ENCODE measurements at regions not wholly inside any gene's neighbourhood (a gene's known extent, or its start where the extent isn't known, plus 50 kb on each side); places are given as distances from the start of the nearest gene placed in this dataset.

DNA sequence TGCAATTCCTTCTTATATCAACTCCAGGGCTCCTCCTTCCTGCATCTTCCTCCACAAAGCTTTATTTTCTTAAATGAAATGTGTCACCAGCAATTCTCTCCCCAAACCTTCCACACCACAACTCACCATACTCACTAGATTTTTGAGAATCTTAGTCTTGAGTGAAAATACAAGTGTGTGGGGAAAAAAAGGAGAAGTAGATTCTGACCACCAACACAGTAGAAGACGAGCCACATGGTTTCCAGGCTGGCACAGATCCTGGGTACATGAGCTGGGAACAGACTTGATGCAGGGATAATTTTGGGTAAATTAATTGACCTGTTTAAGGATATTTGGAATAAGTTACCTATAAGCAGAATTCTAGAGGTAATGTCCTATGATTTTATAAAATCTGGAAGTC, 72.8 kb upstream of the KCNJ15 start:
- FAIRE-seq (no peak), DNase-seq (ENCODE audit: insufficient read length, low spot score) (no peak)
- TF ChIP-seq, protein P1, sequence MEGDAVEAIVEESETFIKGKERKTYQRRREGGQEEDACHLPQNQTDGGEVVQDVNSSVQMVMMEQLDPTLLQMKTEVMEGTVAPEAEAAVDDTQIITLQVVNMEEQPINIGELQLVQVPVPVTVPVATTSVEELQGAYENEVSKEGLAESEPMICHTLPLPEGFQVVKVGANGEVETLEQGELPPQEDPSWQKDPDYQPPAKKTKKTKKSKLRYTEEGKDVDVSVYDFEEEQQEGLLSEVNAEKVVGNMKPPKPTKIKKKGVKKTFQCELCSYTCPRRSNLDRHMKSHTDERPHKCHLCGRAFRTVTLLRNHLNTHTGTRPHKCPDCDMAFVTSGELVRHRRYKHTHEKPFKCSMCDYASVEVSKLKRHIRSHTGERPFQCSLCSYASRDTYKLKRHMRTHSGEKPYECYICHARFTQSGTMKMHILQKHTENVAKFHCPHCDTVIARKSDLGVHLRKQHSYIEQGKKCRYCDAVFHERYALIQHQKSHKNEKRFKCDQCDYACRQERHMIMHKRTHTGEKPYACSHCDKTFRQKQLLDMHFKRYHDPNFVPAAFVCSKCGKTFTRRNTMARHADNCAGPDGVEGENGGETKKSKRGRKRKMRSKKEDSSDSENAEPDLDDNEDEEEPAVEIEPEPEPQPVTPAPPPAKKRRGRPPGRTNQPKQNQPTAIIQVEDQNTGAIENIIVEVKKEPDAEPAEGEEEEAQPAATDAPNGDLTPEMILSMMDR (IDR thresholded peaks at IDR 0.05; ENCODE audit: insufficient read depth, missing control alignments) = no peak

DNA sequence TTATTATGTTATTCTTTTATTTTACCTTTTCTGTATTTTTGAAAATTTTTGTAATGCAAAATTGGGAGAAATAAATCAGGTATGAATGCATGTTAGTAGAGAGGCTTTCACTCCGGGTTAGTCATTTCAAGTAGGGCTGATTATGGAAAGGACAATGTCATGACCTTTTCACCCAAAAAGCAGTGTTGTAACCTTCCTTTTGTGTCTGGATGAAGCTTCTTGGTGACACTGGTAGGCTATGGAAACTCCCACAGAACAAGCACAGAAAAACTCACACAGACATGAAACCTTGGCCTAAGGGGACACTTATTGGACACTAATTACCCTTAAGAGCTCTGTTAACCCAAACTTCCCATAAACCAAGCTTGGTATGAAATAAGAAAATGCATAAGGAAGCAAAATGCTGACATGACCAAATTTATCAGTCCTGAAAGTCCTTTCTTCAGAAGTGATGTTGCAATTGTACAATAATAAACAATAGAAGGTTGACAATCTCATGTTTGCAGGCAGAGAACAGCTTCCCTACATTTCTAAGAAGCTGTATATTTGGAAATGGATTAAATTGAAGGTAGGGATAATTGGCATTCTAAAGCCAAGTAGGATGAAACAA, 70.0 kb upstream of the KCNJ15 start:
- DNase-seq (ENCODE audit: insufficient read length, low spot score) = no peak
- TF ChIP-seq, protein P1 (IDR thresholded peaks at IDR 0.05; ENCODE audit: insufficient read depth, missing control alignments) = no peak
- FAIRE-seq = no peak

DNA sequence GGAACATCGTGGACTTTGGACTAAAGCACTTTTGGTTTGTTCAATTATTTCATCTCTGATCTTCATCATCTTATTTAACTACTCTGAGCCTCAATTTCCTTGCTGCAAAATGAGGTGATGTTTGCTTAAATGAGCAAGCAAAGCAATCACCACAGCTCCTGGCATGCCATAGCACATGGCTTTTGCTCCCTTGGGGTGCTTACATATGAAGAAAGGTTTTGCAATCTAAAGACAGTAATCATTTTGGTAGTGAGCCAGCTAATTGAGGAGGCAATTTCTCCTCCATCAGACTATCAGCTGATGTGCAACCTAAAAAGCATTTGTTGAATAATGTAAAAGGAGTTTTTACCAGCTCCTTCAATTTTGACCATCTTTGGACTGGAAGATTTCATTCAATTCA, 68.8 kb upstream of the KCNJ15 start:
- TF ChIP-seq, protein P1 (IDR thresholded peaks at IDR 0.05; ENCODE audit: insufficient read depth, missing control alignments) = no peak
- FAIRE-seq (no peak), DNase-seq (ENCODE audit: insufficient read length, low spot score) (no peak)

DNA sequence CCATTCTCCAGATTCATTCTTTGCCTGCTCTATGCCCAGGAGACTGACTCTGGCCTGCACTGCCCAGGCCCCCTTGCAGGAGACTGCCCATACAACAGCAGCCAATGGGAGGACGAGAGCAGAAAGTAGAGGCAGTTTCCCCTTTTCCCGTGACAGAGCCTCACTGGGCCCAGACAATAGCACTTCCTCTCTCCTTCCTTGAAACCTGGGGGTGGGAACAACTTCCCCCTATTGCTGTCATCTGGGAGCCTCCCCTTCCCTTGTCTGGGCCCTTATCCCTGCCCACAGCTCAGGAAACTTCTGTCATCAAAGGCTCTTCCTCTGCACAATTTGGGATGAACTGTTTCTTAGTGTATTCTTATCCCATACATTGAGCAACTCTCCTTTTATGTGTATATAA, 60.8 kb upstream of the KCNJ15 start:
- no peak for DNase-seq (ENCODE audit: insufficient read length, low spot score)
- TF ChIP-seq, protein P1 (IDR thresholded peaks at IDR 0.05; ENCODE audit: insufficient read depth, missing control alignments) = no peak

DNA sequence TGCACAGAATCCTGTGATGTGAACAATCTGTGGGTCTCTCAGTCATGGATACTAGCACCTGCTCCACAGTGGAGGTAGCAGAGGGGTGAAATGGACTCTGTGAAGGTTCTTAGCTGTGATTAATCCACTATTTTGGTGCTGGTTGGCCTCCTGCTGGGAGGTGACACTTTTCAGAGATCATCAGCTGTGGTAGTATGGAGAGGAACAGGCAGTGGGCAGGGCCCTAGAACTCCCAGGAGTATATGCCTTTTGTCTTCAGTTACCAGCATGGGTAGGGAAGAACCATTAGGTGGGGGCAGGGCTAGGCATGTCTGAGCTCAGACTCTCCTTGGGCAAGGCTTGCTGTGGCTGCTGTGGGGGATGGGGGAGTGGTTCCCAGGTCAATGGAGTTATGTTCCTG, 54.0 kb upstream of the KCNJ15 start:
- TF ChIP-seq, protein P1 (IDR thresholded peaks at IDR 0.05; ENCODE audit: insufficient read depth, missing control alignments) = no peak

More for the DNA sequence above, 60.8 kb upstream of the KCNJ15 start:
- FAIRE-seq = no peak

DNA sequence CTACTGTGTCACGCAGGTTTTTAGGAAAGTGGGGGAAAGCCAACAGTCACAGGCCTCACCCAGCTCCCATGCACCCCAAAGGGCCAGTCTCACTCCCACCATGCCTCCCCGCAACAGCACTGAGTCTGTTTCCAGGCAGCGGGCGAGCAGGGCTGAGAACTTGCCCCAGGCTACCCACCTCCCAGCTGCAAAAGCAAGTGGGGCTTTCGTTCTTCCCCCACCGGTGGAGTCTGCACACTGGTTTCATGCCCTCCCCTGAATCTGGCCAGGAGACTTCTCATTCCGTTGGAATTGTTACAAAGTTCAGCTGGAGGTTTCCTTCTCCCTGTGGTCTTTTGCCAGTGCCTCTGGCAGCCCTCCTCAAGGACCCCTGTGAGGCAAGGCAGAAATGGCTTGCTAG, 53.6 kb upstream of the KCNJ15 start:
- no peak for DNase-seq (ENCODE audit: insufficient read length, low spot score)
- FAIRE-seq = no peak
- TF ChIP-seq, protein P1 (IDR thresholded peaks at IDR 0.05; ENCODE audit: insufficient read depth, missing control alignments) = no peak

More for the DNA sequence above, 54.0 kb upstream of the KCNJ15 start:
- FAIRE-seq (no peak), DNase-seq (ENCODE audit: insufficient read length, low spot score) (no peak)

DNA sequence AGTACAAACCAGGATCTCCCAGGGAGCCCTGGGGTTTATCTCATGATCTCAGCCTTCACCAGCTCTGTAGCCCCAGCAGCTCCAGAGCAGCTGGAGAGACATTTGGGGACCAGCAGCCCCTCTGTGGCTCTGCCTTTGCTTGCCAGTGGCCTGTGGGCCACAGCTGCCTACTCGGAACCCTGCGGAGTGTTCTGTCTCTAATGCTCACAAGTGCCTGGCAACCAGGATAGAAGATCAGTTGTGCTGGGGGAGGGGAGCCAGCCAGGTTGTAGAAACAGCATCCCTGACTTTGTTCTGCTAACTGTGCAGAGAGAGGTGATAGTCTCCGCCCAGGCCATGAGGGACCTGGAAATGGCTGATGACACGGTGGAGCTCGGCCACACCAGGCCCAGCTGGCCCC, 50.9 kb upstream of the KCNJ15 start:
- FAIRE-seq = no peak
- TF ChIP-seq, protein P1 (IDR thresholded peaks at IDR 0.05; ENCODE audit: insufficient read depth, missing control alignments) = no peak
- no peak for DNase-seq (ENCODE audit: insufficient read length, low spot score)
